Fibroblast of lung (primary cell): ENCODE measurements at regions not wholly inside any gene's neighbourhood (a gene's known extent, or its start where the extent isn't known, plus 50 kb on each side); places are given as distances from the start of the nearest gene placed in this dataset.

ENCODE experiments used
- DNase-seq, 2 donors: peaks; one replicate each; pipeline versions ENCODE4 v3.0.0 to v3.0.0-alpha.2; 2010; ENCODE audit warnings: low read depth in 2 of 2
- H2AFZ ChIP-seq: 2 replicates; pipeline ENCODE4 v1.5.1; 2012; ENCODE audit warnings: low read length, control low read depth, inconsistent platforms
- H3K27ac ChIP-seq: 2 replicates; pipeline ENCODE4 v1.5.1; 2011; ENCODE audit warnings: low read length, control low read depth; ENCODE audit not compliant: insufficient read depth
- H3K27me3 ChIP-seq: 2 replicates; pipeline ENCODE4 v1.5.1; 2011; ENCODE audit warnings: mild to moderate bottlenecking, low read length; ENCODE audit not compliant: control insufficient read depth, insufficient read depth
- H3K36me3 ChIP-seq: 2 replicates; pipeline ENCODE4 v1.5.1; 2011; ENCODE audit warnings: low read length; ENCODE audit not compliant: control insufficient read depth, insufficient read depth
- H3K4me1 ChIP-seq: 2 replicates; pipeline ENCODE4 v1.5.1; 2011; ENCODE audit warnings: low read length; ENCODE audit not compliant: control insufficient read depth, insufficient read depth; ENCODE audit errors: extremely low read depth
- H3K4me2 ChIP-seq: 2 replicates; pipeline ENCODE4 v1.5.1; 2011; ENCODE audit warnings: low read length, control low read depth; ENCODE audit not compliant: insufficient read depth; ENCODE audit errors: extremely low read depth
- H3K4me3 ChIP-seq, 4 experiments: fragments of 200-600 bp in 1 of 4; sonication (generic) in 1 of 4; replicated peaks in 1 of 4; 2 replicates each; pipeline ENCODE4 v1.5.1; 2011 to 2016; ENCODE audit warnings: low read length in 4 of 4, low read depth in 3 of 4, mild to moderate bottlenecking in 3 of 4, control low read depth in 2 of 4, inconsistent platforms in 1 of 4, mixed read lengths in 1 of 4; ENCODE audit not compliant: insufficient read depth in 1 of 4; ENCODE audit errors: control extremely low read depth in 1 of 4
- H3K79me2 ChIP-seq: 2 replicates; pipeline ENCODE4 v1.5.1; 2012; ENCODE audit warnings: mild to moderate bottlenecking, low read length, inconsistent platforms; ENCODE audit not compliant: control insufficient read depth, insufficient read depth
- H3K9ac ChIP-seq: 2 replicates; pipeline ENCODE4 v1.5.1; 2011; ENCODE audit warnings: mild to moderate bottlenecking, low read length, control low read depth; ENCODE audit not compliant: insufficient read depth
- H3K9me3 ChIP-seq: 2 replicates; pipeline ENCODE4 v1.5.1; 2012; ENCODE audit warnings: low read depth, low read length; ENCODE audit not compliant: control insufficient read depth, insufficient read depth
- H4K20me1 ChIP-seq: 2 replicates; pipeline ENCODE4 v1.5.1; 2011; ENCODE audit warnings: low read length; ENCODE audit not compliant: control insufficient read depth, insufficient read depth; ENCODE audit errors: extremely low read depth
- EZH2 ChIP-seq: IDR thresholded peaks from 2 replicates; pipeline ENCODE4 v1.5.1; 2012; ENCODE audit warnings: low read length, control low read depth, mild to moderate bottlenecking; ENCODE audit errors: missing control alignments
- TF ChIP-seq, protein P1 (sequence below), 2 donors: IDR thresholded peaks in 1 of 2; conservative IDR thresholded peaks in 1 of 2; 1 replicate in 1 of 2; 2 replicates in 1 of 2; pipeline ENCODE4 v1.5.1; 2011 to 2012; ENCODE audit warnings: low read length in 2 of 2, control low read depth in 1 of 2, inconsistent platforms in 1 of 2, low read depth in 1 of 2, mild to moderate bottlenecking in 1 of 2

DNA sequence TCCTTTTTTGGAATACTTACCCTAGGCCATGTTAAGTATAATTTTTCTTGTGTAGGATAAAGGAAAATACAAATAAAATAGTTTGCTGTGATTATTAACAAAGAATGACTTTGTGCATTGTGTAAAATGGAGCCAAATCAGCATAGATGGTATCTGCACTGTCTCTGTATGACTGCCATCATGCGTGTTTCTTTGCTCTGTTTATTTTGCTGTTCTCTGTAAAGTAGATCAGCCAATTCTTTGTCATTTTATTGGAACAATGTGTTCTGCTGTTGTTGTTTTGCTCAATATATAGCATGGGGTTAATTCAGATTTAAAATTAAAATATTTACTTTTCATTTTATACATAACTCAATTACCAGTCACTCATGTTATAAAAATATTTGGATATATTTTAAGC is 181.3 kb upstream of the UBE2E3 start:
- no peaks in the 10 kb centered on the region for H3K79me2 ChIP-seq
- H2AFZ ChIP-seq: no peak overlapping the region
- no peak overlapping the region for H3K9ac ChIP-seq
- no peak overlapping the region for H3K4me2 ChIP-seq
- H3K36me3 ChIP-seq: no peaks in the 10 kb centered on the region
- no peak for DNase-seq
- no peaks in the 10 kb centered on the region for H4K20me1 ChIP-seq
- H3K4me3 ChIP-seq: no peak overlapping the region
- TF ChIP-seq EZH2: no peak
- TF ChIP-seq, protein P1, sequence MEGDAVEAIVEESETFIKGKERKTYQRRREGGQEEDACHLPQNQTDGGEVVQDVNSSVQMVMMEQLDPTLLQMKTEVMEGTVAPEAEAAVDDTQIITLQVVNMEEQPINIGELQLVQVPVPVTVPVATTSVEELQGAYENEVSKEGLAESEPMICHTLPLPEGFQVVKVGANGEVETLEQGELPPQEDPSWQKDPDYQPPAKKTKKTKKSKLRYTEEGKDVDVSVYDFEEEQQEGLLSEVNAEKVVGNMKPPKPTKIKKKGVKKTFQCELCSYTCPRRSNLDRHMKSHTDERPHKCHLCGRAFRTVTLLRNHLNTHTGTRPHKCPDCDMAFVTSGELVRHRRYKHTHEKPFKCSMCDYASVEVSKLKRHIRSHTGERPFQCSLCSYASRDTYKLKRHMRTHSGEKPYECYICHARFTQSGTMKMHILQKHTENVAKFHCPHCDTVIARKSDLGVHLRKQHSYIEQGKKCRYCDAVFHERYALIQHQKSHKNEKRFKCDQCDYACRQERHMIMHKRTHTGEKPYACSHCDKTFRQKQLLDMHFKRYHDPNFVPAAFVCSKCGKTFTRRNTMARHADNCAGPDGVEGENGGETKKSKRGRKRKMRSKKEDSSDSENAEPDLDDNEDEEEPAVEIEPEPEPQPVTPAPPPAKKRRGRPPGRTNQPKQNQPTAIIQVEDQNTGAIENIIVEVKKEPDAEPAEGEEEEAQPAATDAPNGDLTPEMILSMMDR (conservative IDR thresholded peaks at IDR 0.05 in 1 of 2, IDR thresholded peaks at IDR 0.05 in 1 of 2; ENCODE audit: low read depth in 1 of 2, low read length in 2 of 2): no peak
- no peak overlapping the region for H3K27ac ChIP-seq
- H3K9me3 ChIP-seq: no peaks in the 10 kb centered on the region
- H3K27me3 ChIP-seq: no peaks in the 10 kb centered on the region
- H3K4me1 ChIP-seq: no peaks in the 10 kb centered on the region

DNA sequence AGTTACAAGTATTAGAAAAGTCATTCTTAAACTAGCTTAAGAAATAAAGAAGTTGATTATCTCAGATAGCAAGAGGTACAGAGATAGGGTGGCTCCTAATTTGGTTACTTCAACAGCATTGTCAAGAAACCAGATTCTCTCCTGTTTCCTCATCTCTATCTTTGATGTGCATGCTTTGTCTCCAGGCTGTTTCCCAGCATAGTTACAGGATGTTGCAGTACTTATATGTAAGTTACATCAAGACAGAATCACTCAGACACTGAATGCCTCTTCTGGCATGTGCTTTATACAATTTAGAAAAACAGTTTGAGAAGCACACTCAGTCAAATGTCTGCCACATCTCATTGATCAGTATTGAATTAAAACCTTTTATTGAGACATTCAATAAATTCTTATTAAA is 189.5 kb upstream of the UBE2E3 start:
- no peak overlapping the region for H3K4me3 ChIP-seq
- DNase-seq: peak; percentile 1 to 79
- H3K4me2 ChIP-seq: no peak overlapping the region
- no peak overlapping the region for H3K9ac ChIP-seq
- H3K27me3 ChIP-seq: no peaks in the 10 kb centered on the region
- TF ChIP-seq, protein P1 (conservative IDR thresholded peaks at IDR 0.05 in 1 of 2, IDR thresholded peaks at IDR 0.05 in 1 of 2; ENCODE audit: low read depth in 1 of 2, low read length in 2 of 2): no peak
- TF ChIP-seq EZH2: no peak
- no peaks in the 10 kb centered on the region for H3K9me3 ChIP-seq
- H2AFZ ChIP-seq: no peak overlapping the region
- no peak overlapping the region for H3K27ac ChIP-seq
- no peaks in the 10 kb centered on the region for H4K20me1 ChIP-seq
- H3K79me2 ChIP-seq: no peaks in the 10 kb centered on the region
- no peaks in the 10 kb centered on the region for H3K36me3 ChIP-seq
- no peaks in the 10 kb centered on the region for H3K4me1 ChIP-seq

DNA sequence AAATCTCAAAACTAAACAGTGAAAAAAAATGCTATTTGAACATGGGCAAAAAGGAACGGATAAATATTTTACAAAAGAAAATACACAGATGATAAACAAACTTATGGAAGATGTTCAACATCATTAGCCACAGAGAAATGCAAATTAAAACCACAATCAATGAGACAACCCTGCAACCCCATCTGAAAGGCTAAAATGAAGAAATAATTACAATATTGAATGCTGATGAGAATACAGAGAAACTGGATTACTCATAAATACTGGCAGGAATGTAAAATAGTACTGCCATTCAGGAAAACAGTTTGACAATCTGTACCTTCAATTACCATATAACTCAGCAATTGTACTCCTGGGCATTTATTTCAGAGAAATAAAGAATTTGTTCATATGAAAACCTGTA is 193.1 kb upstream of the UBE2E3 start:
- no peak overlapping the region for H3K27ac ChIP-seq
- no peak overlapping the region for H3K9ac ChIP-seq
- no peak for TF ChIP-seq EZH2
- TF ChIP-seq, protein P1 (conservative IDR thresholded peaks at IDR 0.05 in 1 of 2, IDR thresholded peaks at IDR 0.05 in 1 of 2; ENCODE audit: low read depth in 1 of 2, low read length in 2 of 2): no peak
- no peaks in the 10 kb centered on the region for H3K27me3 ChIP-seq
- H3K36me3 ChIP-seq: no peaks in the 10 kb centered on the region
- H4K20me1 ChIP-seq: no peaks in the 10 kb centered on the region
- H3K79me2 ChIP-seq: no peaks in the 10 kb centered on the region
- peak; percentile 38 to 88 for DNase-seq
- no peaks in the 10 kb centered on the region for H3K9me3 ChIP-seq
- H3K4me1 ChIP-seq: no peaks in the 10 kb centered on the region
- no peak overlapping the region for H3K4me3 ChIP-seq
- H2AFZ ChIP-seq: no peak overlapping the region
- H3K4me2 ChIP-seq: no peak overlapping the region
